ENCODE measurements at regions not wholly inside any gene's neighbourhood (a gene's known extent, or its start where the extent isn't known, plus 50 kb on each side); places are given as distances from the start of the nearest gene placed in this dataset. TPM values are rescaled to one million over a fixed set of nuclear protein-coding genes. Genes with fewer than 3 reads are reported as not detected.
A peak's percentile ranks its signal among the peaks of the same experiment; 100 is the strongest.

DNA sequence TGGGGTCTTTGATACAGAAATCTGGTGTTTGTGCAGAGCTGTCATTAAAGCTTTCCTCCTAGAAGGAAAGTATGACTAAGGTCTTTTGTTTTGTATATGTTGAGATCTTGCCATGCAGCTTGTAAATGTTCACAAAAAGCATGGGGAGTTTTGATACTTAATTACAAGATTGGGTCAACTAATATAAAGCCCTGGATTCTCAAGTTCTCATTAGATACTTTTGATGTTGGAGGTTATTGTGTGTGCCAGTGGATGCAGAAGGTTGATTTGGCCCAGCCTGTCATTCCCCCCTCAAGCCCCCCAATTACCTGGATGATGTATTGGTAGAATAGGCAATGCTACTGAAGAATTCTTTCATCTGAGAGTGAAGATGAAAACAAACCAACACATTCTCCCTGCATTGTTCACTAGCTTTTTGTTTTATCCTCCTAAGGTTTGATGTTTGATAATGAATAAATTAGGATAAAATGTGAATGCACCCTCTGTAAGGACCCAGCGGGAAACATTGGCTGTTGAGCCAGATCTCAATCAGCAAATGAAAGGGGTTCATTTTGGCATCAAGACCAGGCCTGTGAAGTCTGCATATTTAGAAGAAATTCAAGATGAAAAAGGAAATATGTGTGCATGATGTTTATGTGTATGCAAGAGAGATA lies 61.9 kb upstream of the ADAMTS19 start:
- no peak overlapping the region for H3K4me3 Mint-ChIP-seq
- no peaks in the 10 kb centered on the region; the same call in 1 of the 2 replicates for H3K27me3 Mint-ChIP-seq (ENCODE audit: insufficient read depth)
- no peaks in the 10 kb centered on the region for H3K4me1 Mint-ChIP-seq (ENCODE audit: low read depth)

DNA sequence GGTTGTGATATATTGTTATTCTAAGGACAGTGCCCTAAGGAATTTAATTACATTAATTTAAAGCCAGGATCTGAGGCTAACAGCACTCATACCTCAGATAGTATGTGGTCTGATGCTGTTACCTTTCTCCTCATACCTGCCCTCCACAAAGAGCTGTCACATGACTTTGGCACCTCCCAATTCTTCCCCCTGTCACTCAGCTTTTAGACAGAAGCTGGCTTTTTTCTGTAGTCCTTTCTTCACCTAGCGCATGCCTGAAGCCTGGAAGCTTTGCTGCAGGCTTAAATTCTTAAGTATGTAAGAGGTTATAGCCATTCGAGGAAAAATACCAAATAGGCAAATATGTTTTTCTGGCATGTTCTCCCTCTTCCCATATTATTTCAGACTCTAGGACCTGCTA lies 61.0 kb upstream of the ADAMTS19 start:
- TF ChIP-seq, protein P1, sequence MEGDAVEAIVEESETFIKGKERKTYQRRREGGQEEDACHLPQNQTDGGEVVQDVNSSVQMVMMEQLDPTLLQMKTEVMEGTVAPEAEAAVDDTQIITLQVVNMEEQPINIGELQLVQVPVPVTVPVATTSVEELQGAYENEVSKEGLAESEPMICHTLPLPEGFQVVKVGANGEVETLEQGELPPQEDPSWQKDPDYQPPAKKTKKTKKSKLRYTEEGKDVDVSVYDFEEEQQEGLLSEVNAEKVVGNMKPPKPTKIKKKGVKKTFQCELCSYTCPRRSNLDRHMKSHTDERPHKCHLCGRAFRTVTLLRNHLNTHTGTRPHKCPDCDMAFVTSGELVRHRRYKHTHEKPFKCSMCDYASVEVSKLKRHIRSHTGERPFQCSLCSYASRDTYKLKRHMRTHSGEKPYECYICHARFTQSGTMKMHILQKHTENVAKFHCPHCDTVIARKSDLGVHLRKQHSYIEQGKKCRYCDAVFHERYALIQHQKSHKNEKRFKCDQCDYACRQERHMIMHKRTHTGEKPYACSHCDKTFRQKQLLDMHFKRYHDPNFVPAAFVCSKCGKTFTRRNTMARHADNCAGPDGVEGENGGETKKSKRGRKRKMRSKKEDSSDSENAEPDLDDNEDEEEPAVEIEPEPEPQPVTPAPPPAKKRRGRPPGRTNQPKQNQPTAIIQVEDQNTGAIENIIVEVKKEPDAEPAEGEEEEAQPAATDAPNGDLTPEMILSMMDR (IDR thresholded peaks at IDR 0.05), result no peak
- H3K9me3 Mint-ChIP-seq, result peaks cover 18% of the 10 kb centered on the region
- no peak overlapping the region for H3K4me3 Mint-ChIP-seq
- no peaks in the 10 kb centered on the region for H3K4me1 Mint-ChIP-seq (ENCODE audit: low read depth)
- DNase-seq, result no peak
- H3K27ac Mint-ChIP-seq, result no peak overlapping the region
- no peaks in the 10 kb centered on the region for H3K36me3 Mint-ChIP-seq (ENCODE audit: low read depth)
- H3K27me3 Mint-ChIP-seq (ENCODE audit: insufficient read depth), result no peaks in the 10 kb centered on the region; the same call in 1 of the 2 replicates

More for the DNA sequence above, 61.9 kb upstream of the ADAMTS19 start:
- TF ChIP-seq, protein P1 (IDR thresholded peaks at IDR 0.05), result no peak
- Mint-ChIP-seq H3K9me3 (peaks cover 18% of the 10 kb centered on the region), H3K36me3 (ENCODE audit: low read depth) (no peaks in the 10 kb centered on the region), H3K27ac (no peak overlapping the region)
- DNase-seq, result no peak

DNA sequence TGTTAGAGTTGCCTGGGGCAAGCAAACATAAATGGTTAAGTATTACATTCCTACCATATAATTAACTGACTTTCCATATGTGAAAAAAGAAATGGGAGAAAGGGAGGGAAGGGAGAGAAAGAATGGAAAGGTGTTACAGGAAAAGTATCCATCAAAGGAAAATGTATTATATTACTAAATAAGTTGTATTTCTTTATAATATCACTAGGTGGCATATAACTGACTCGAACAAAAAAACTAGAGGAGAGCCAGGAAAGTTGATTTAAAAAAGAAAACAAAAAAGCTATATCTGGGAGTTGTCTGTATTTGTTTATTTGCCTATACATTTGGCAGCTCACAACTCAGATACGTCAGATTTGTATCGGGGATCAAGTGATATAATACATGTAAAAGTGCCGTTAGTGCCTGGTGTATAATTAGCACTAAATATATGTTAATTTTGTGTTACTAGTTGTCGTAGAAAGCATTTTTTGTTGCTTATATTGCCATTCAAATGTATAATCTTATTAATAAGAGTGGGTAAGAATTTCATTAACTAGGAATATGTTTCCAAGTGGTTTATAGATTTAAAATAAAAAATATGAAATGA lies 59.6 kb upstream of the ADAMTS19 start:
- H3K27ac Mint-ChIP-seq, result no peak overlapping the region
- H3K36me3 Mint-ChIP-seq (ENCODE audit: low read depth), result no peaks in the 10 kb centered on the region
- no peaks in the 10 kb centered on the region; the same call in 1 of the 2 replicates for H3K27me3 Mint-ChIP-seq (ENCODE audit: insufficient read depth)
- no peak for DNase-seq
- TF ChIP-seq, protein P1 (IDR thresholded peaks at IDR 0.05), result peak; percentile 42
- H3K9me3 Mint-ChIP-seq, result peaks cover 7% of the 10 kb centered on the region
- H3K4me1 Mint-ChIP-seq (ENCODE audit: low read depth), result no peaks in the 10 kb centered on the region
- H3K4me3 Mint-ChIP-seq, result no peak overlapping the region

DNA sequence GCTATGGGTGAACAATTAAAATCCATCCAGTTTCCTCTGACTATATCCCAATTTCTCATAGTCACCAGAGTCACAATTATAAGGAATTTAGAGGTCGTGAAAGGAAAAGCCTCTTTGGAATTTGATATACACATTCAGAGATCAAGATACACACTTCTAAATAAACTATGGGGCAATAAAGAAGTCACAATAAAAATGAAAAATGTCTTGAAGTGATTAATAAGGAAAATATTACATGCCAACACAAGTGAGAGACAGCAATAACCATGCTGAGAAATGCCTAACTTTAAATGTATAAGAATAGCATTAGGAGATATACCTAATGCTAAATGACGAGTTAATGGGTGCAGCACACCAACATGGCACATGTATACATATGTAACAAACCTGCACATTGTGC lies 54.9 kb upstream of the ADAMTS19 start:
- Mint-ChIP-seq H3K36me3 (ENCODE audit: low read depth) (no peaks in the 10 kb centered on the region), H3K27ac (no peak overlapping the region), H3K4me1 (ENCODE audit: low read depth) (no peaks in the 10 kb centered on the region), H3K4me3 (no peak overlapping the region), H3K27me3 (ENCODE audit: insufficient read depth) (no peaks in the 10 kb centered on the region), H3K9me3 (peaks cover 18% of the 10 kb centered on the region)
- DNase-seq, result no peak
- TF ChIP-seq, protein P1 (IDR thresholded peaks at IDR 0.05), result no peak

DNA sequence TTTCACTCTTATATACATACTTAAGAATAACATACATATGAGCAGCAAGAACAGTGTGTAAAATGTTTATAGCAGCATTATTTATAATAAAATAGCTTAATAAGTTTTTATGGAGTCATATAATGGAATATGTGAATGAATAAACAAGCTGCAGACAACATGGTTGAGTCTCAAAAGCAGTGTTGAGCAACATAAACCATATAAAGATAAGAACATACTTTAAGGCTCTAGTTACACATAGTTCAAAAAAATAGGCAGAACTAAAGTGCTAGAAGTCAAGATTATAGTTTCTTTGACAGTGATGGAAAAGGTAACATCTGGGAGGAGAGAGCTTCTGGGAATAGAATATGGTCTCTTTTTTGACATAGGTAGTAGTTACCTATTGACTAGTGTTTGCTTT lies 53.7 kb upstream of the ADAMTS19 start:
- H3K4me1 Mint-ChIP-seq (ENCODE audit: low read depth), result no peaks in the 10 kb centered on the region
- TF ChIP-seq, protein P1 (IDR thresholded peaks at IDR 0.05), result no peak
- no peaks in the 10 kb centered on the region for H3K27me3 Mint-ChIP-seq (ENCODE audit: insufficient read depth)
- no peak overlapping the region for H3K27ac Mint-ChIP-seq
- peaks cover 27% of the 10 kb centered on the region for H3K9me3 Mint-ChIP-seq
- no peak overlapping the region for H3K4me3 Mint-ChIP-seq
- no peak for DNase-seq
- no peaks in the 10 kb centered on the region for H3K36me3 Mint-ChIP-seq (ENCODE audit: low read depth)

Small RNA genes in the stretch of these regions (microRNA-seq; reads per million reads assigned to microRNA genes)
- not detected for gene MIR4460

Data from HFFc6 (cell line).